Testis (tissue), 2 donors: ENCODE measurements at regions not wholly inside any gene's neighbourhood (a gene's known extent, or its start where the extent isn't known, plus 50 kb on each side); places are given as distances from the start of the nearest gene placed in this dataset.

Source experiments
- DNase-seq: peaks from one replicate; pipeline ENCODE4 v3.0.0-alpha.2; 2019
- H3K27ac ChIP-seq, 2 donors: fragments of 200-600 bp; sonication (generic); one replicate each; pipeline ENCODE4 v1.5.1; 2019
- H3K27me3 ChIP-seq: fragments of 200-600 bp; sonication (generic); one replicate; pipeline ENCODE4 v1.5.1; 2019
- H3K36me3 ChIP-seq: fragments of 200-600 bp; sonication (generic); one replicate; pipeline ENCODE4 v1.5.1; 2017; ENCODE audit warnings: low read depth; ENCODE audit errors: missing control alignments
- H3K4me1 ChIP-seq: fragments of 200-600 bp; sonication (generic); one replicate; pipeline ENCODE4 v1.5.1; 2019
- H3K4me3 ChIP-seq, 2 donors: fragments of 200-600 bp; sonication (generic); one replicate each; pipeline ENCODE4 v1.5.1; 2017 to 2019
- H3K9me3 ChIP-seq: fragments of 200-600 bp; sonication (generic); one replicate; pipeline ENCODE4 v1.5.1; 2017
- CTCF ChIP-seq, 3 experiments: fragments of 450-650 bp in 2 of 3; fragments of 200-600 bp in 1 of 3; sonication (generic) in 1 of 3; IDR thresholded peaks; one replicate each; pipeline ENCODE4 v1.5.1; 2016 to 2019; ENCODE audit warnings: antibody characterized with exemption in 3 of 3, mild to moderate bottlenecking in 2 of 3, moderate library complexity in 1 of 3
- POLR2A ChIP-seq: fragments of 450-650 bp; IDR thresholded peaks from one replicate; pipeline ENCODE4 v1.6.1; 2017; ENCODE audit warnings: antibody characterized with exemption, mild to moderate bottlenecking, moderate library complexity
- WGBS, 2 donors: methylation state at CpG; one replicate each; pipeline ENCODE4 v1.1.5; 2018; 5-methylcytosine and 5-hydroxymethylcytosine counted together
- intact Hi-C: fragments of 100-400 bp; cut with DNase I; formaldehyde crosslinking; loops from one replicate; pipeline ENCODE4 v1.15.1; 2023; ENCODE audit warnings: low total_unique reads

- 26 to 33% methylated on average over 1 of the region's 1 CpG for WGBS, 2 donors
- peak; percentile 11 to 33 (median 31) for TF ChIP-seq CTCF (IDR thresholded peaks at IDR 0.05)
- TF ChIP-seq POLR2A = no peak
- H3K4me1 ChIP-seq = no peaks in the 10 kb centered on the region
- peak; percentile 79 for DNase-seq
- H3K9me3 ChIP-seq = no peaks in the 10 kb centered on the region
- H3K27me3 ChIP-seq = no peaks in the 10 kb centered on the region
- intact Hi-C loops = no loop called here
- H3K4me3 ChIP-seq = no peak overlapping the region
- no peak overlapping the region for H3K27ac ChIP-seq
- no peaks in the 10 kb centered on the region for H3K36me3 ChIP-seq
Observed at GRCh38 chr7:124171068-124171467, 138.2 kb upstream of the TMEM229A start.

- H3K36me3 ChIP-seq = no peaks in the 10 kb centered on the region
- 47 to 55% methylated on average over 2 of the region's 2 CpGs for WGBS, 2 donors
- no peak for DNase-seq
- no peaks in the 10 kb centered on the region for H3K27me3 ChIP-seq
- H3K4me3 ChIP-seq = no peak overlapping the region
- TF ChIP-seq CTCF (IDR thresholded peaks at IDR 0.05) (no peak), POLR2A (no peak)
- H3K4me1 ChIP-seq = no peaks in the 10 kb centered on the region
- H3K27ac ChIP-seq = no peak overlapping the region
- H3K9me3 ChIP-seq = no peaks in the 10 kb centered on the region
- intact Hi-C loops = no loop called here
Observed at GRCh38 chr7:124168616-124169015, 135.7 kb upstream of the TMEM229A start.

GRCh38 chr7:124162667-124163066, 129.8 kb upstream of the TMEM229A start:
- intact Hi-C loops = no loop called here

GRCh38 chr7:124155432-124156022, 122.7 kb upstream of the TMEM229A start:
- no peak overlapping the region for H3K4me3 ChIP-seq

More at GRCh38 chr7:124162667-124163066, 129.8 kb upstream of the TMEM229A start:
- TF ChIP-seq CTCF (IDR thresholded peaks at IDR 0.05) (no peak), POLR2A (no peak)
- H3K36me3 ChIP-seq = no peaks in the 10 kb centered on the region
- H3K4me1 ChIP-seq = no peaks in the 10 kb centered on the region
- H3K9me3 ChIP-seq = no peaks in the 10 kb centered on the region
- no peaks in the 10 kb centered on the region for H3K27me3 ChIP-seq
- DNase-seq = no peak
- H3K4me3 ChIP-seq = no peak overlapping the region
- H3K27ac ChIP-seq = no peak overlapping the region

More at GRCh38 chr7:124155432-124156022, 122.7 kb upstream of the TMEM229A start:
- H3K4me1 ChIP-seq = peaks cover 4% of the 10 kb centered on the region
- H3K27ac ChIP-seq = no peak overlapping the region
- no peaks in the 10 kb centered on the region for H3K27me3 ChIP-seq
- DNase-seq = no peak
- H3K9me3 ChIP-seq = no peaks in the 10 kb centered on the region
- 50 to 54% methylated on average over 3 of the region's 3 CpGs for whole genome bisulfite sequencing, 2 donors
- intact Hi-C loops = no loop called here
- H3K36me3 ChIP-seq = no peaks in the 10 kb centered on the region
- TF ChIP-seq POLR2A (no peak), CTCF (IDR thresholded peaks at IDR 0.05) (peak; percentile 34 to 56 (median 43))
